ENCODE measurements at regions not wholly inside any gene's neighbourhood (a gene's known extent, or its start where the extent isn't known, plus 50 kb on each side); places are given as distances from the start of the nearest gene placed in this dataset.

DNA sequence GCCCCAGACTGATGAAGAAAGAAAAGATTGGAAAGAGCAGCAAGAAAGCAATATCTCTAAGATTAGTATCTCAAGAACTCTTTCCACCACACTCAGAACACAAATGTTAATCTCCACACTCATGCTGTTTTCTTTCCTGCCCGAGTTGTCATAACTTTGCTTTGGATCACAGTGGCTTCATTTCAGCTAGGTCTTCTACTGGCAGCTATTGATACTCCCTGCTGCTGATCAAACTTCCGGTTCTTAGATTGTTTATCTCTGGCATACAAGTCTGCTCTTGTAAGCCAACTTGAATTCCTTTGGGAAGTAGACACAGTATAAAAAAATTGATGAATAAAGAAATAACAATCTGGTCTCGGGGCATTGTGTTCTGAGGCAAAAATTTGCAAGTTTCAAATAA is 77.7 kb upstream of the SPEF2 start:
- TF ChIP-seq EZH2 (IDR thresholded peaks at IDR 0.05; ENCODE audit: borderline replicate concordance, low read length) = no peak
- TF ChIP-seq, protein P1, sequence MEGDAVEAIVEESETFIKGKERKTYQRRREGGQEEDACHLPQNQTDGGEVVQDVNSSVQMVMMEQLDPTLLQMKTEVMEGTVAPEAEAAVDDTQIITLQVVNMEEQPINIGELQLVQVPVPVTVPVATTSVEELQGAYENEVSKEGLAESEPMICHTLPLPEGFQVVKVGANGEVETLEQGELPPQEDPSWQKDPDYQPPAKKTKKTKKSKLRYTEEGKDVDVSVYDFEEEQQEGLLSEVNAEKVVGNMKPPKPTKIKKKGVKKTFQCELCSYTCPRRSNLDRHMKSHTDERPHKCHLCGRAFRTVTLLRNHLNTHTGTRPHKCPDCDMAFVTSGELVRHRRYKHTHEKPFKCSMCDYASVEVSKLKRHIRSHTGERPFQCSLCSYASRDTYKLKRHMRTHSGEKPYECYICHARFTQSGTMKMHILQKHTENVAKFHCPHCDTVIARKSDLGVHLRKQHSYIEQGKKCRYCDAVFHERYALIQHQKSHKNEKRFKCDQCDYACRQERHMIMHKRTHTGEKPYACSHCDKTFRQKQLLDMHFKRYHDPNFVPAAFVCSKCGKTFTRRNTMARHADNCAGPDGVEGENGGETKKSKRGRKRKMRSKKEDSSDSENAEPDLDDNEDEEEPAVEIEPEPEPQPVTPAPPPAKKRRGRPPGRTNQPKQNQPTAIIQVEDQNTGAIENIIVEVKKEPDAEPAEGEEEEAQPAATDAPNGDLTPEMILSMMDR (conservative IDR thresholded peaks at IDR 0.05 in 1 of 2, IDR thresholded peaks at IDR 0.05 in 1 of 2; ENCODE audit: extremely low read depth in 1 of 2, insufficient read depth in 1 of 2, low read depth in 1 of 2, low read length in 2 of 2) = no peak

Measured in mammary epithelial cell (primary cell).